ENCODE measurements at regions not wholly inside any gene's neighbourhood (a gene's known extent, or its start where the extent isn't known, plus 50 kb on each side); places are given as distances from the start of the nearest gene placed in this dataset.
A peak's percentile ranks its signal among the peaks of the same experiment; 100 is the strongest.

- Mint-ChIP-seq H3K27ac (peak overlapping the region; percentile 90), H3K4me1 (ENCODE audit: low read depth) (peaks cover 18% of the 10 kb centered on the region), H3K27me3 (peaks cover 9% of the 10 kb centered on the region), H3K36me3 (ENCODE audit: low read depth) (no peaks in the 10 kb centered on the region), H3K4me3 (peak overlapping the region; percentile 57), H3K9me3 (peaks cover 5% of the 10 kb centered on the region)
Observed at GRCh38 chr1:186571771-186572170, 108.5 kb downstream of the PTGS2 start.

DNA sequence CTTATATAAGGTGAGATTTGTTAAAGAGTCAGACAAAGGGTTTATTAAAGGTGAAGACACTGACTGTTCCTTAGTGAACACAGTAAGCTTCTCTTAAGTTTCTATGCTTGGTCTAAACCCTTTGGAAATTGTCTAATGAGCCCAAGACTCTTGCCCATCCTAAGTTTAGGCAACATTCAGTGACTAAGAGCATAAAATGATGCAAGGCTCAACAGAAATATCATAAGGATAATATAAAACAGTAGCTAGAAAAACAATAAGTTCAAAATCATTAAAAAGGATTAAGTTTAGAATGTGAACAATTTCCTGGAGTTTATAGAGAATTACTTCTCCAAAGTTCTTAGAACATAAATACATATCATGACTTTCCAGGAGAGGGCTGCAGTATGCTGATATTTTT, 108.9 kb upstream of the PDC start:
- Mint-ChIP-seq H3K4me1 (ENCODE audit: low read depth) (peaks cover 18% of the 10 kb centered on the region), H3K4me3 (no peak overlapping the region), H3K27ac (no peak overlapping the region), H3K27me3 (peaks cover 3% of the 10 kb centered on the region), H3K9me3 (peaks cover 5% of the 10 kb centered on the region), H3K36me3 (ENCODE audit: low read depth) (no peaks in the 10 kb centered on the region)

DNA sequence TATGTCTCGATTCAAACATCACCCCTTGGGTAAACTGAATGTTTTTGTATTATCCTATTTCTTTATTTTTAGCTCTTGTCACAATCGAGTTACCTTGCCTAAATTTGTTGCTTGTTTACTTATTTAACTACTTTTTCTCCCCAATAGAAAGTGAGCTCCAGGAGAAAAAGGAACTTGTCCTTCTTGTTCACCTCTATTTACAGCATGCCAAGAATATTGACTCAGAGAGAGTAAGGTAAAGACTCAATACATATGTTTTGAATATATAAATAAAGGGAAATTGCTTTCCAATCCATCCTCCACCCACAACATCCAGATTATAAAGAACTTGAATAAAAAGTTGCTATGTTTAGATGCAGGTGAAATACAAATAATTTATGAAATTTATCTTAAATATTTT, 107.3 kb upstream of the PDC start:
- Mint-ChIP-seq H3K9me3 (peaks cover 5% of the 10 kb centered on the region), H3K27ac (no peak overlapping the region), H3K4me3 (no peak overlapping the region), H3K36me3 (ENCODE audit: low read depth) (no peaks in the 10 kb centered on the region), H3K27me3 (peaks cover 3% of the 10 kb centered on the region), H3K4me1 (ENCODE audit: low read depth) (peaks cover 18% of the 10 kb centered on the region)

DNA sequence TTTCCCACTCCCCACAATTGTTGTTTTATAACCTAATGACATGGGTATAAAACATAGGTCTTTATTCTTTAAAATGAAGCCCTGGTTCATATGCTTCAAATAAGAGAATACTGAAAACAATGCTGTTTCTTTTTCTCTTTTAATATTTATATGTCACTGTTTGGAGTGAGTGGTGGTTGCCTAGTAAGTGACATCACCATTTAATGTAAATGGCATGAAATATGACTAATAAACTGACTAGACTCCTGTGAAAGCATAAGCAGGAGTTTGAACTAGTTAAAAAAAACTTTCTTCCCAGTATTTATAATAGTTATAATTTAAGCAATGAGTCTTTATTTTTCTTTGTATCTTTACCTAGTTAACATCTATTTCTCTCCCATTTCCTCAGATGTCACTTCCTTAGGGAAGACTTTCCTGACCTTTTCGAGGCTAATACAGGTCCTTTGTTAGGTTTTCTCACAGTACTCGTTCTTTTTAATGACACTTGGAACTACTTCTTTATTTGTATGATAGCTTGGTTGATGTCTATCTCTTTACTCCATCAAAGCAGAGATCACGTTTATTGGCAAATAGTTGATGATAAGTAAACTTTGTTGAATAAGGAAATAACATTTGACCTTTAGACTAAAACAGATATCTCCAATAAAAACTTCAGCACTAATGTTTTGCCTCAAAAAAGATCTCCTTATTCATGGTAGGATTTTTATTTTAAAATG, 105.4 kb upstream of the PDC start:
- H3K27ac Mint-ChIP-seq: no peak overlapping the region
- H3K36me3 Mint-ChIP-seq (ENCODE audit: low read depth): no peaks in the 10 kb centered on the region
- H3K4me1 Mint-ChIP-seq (ENCODE audit: low read depth): peaks cover 3% of the 10 kb centered on the region
- no peaks in the 10 kb centered on the region for H3K9me3 Mint-ChIP-seq
- H3K4me3 Mint-ChIP-seq: no peak overlapping the region
- H3K27me3 Mint-ChIP-seq: no peaks in the 10 kb centered on the region

DNA sequence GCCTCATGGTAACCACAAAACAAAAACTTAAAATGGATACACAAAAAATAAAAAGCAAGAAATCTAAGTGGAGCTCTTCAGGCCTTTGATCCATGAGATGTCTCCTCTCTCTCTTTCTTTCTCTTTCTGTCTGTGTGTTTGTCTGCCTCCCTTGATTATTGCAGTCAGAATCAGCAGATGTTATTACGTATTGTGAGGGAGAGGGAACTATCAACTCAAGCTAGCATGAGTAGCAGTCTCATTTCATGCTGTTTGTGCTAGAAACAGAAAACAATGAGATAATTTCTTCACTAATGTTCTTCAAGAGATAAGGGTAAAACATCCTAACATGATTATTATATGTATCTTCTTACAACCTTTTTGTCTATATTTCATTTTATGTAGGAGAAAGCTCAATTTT, 103.7 kb upstream of the PDC start:
- Mint-ChIP-seq H3K27ac (no peak overlapping the region), H3K4me3 (no peak overlapping the region), H3K4me1 (ENCODE audit: low read depth) (no peaks in the 10 kb centered on the region), H3K9me3 (no peaks in the 10 kb centered on the region), H3K27me3 (no peaks in the 10 kb centered on the region), H3K36me3 (ENCODE audit: low read depth) (no peaks in the 10 kb centered on the region)

DNA sequence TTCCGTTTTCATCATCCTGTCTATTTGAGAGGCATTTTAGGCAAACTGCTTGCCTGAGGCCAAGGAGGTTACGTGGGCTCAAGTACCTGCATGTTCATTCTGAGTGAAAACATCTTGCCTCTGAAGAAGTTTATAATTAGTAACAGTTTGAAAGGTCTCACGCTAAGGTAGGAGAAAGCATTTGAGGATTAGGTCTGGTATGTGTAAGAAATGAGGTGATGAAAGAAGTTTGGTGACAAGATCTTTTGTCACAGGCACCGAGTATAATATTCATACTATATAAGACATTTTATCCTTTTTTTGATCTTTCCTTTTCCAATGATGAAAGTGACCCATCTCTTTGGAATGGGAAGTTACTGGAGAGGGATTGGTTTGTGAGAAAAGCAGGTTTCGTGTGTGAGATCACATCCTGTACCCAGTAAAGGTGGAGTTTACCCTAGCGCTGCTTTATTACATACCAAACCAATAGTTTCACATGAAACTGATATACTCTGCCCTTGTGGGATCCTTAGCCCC, 98.7 kb upstream of the PDC start:
- Mint-ChIP-seq H3K36me3 (ENCODE audit: low read depth) (no peaks in the 10 kb centered on the region), H3K9me3 (no peaks in the 10 kb centered on the region), H3K4me3 (no peak overlapping the region), H3K27ac (no peak overlapping the region), H3K4me1 (ENCODE audit: low read depth) (no peaks in the 10 kb centered on the region), H3K27me3 (peaks cover 6% of the 10 kb centered on the region)

- Mint-ChIP-seq H3K9me3 (peaks cover 2% of the 10 kb centered on the region), H3K36me3 (ENCODE audit: low read depth) (no peaks in the 10 kb centered on the region), H3K27me3 (peaks cover 6% of the 10 kb centered on the region), H3K27ac (no peak overlapping the region), H3K4me1 (ENCODE audit: low read depth) (no peaks in the 10 kb centered on the region), H3K4me3 (no peak overlapping the region)
Observed at GRCh38 chr1:186557147-186557777, 96.3 kb upstream of the PDC start.

DNA sequence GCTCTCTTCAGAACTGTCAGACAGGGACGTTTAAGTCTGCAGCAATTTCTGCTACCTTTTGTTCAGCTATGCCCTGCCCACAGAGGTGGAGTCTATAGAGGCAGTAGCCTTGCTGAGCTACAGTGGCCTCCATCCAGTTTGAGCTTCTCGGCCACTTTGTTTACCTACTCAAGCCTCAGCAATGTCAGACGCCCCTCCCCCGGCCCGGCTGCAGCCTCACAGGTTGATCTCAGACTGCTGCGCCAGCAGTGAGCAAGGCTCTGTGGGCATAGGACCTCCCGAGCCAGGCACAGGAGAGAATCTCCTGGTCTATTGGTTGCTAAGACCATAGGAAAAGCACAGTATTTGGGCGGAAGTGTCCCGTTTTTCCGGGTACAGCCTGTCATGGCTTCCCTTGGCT, 89.9 kb upstream of the PDC start:
- Mint-ChIP-seq H3K4me3 (no peak overlapping the region), H3K9me3 (peaks cover 25% of the 10 kb centered on the region), H3K36me3 (ENCODE audit: low read depth) (peaks cover 4% of the 10 kb centered on the region)

GRCh38 chr1:186541003-186541402, 80.1 kb upstream of the PDC start:
- Mint-ChIP-seq H3K36me3 (ENCODE audit: low read depth) (no peaks in the 10 kb centered on the region), H3K4me3 (no peak overlapping the region), H3K9me3 (peaks cover 19% of the 10 kb centered on the region), H3K27ac (no peak overlapping the region), H3K27me3 (no peaks in the 10 kb centered on the region), H3K4me1 (ENCODE audit: low read depth) (no peaks in the 10 kb centered on the region)

More for the DNA sequence above, 89.9 kb upstream of the PDC start:
- no peaks in the 10 kb centered on the region for H3K4me1 Mint-ChIP-seq (ENCODE audit: low read depth)
- H3K27ac Mint-ChIP-seq: no peak overlapping the region
- no peaks in the 10 kb centered on the region for H3K27me3 Mint-ChIP-seq

DNA sequence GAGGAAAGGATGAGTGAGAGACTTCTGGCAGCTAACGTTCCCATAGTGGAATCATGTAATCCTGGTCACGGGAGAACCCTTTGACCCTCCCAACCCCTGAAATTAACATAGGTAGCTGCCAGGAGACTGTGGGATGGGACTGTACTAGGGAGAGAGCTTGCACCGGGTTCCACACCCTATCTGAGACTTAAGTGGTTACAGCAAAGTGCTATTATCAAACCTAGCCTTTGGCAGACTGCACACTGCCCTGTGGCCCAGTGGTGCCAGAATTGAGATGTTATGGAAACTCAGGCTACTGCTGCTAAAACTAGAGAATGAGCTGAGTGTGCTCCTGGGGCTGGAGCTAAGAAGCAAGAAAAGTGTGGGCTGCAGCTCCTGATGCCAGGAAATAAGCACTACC, 79.6 kb upstream of the PDC start:
- no peak overlapping the region for H3K27ac Mint-ChIP-seq
- no peaks in the 10 kb centered on the region for H3K27me3 Mint-ChIP-seq
- H3K9me3 Mint-ChIP-seq: peaks cover 19% of the 10 kb centered on the region
- H3K36me3 Mint-ChIP-seq (ENCODE audit: low read depth): no peaks in the 10 kb centered on the region
- H3K4me1 Mint-ChIP-seq (ENCODE audit: low read depth): no peaks in the 10 kb centered on the region
- no peak overlapping the region for H3K4me3 Mint-ChIP-seq

GRCh38 chr1:186536273-186536890, 75.5 kb upstream of the PDC start:
- Mint-ChIP-seq H3K9me3 (peaks cover 10% of the 10 kb centered on the region), H3K4me1 (ENCODE audit: low read depth) (no peaks in the 10 kb centered on the region), H3K4me3 (no peak overlapping the region), H3K27me3 (no peaks in the 10 kb centered on the region), H3K27ac (no peak overlapping the region), H3K36me3 (ENCODE audit: low read depth) (no peaks in the 10 kb centered on the region)

DNA sequence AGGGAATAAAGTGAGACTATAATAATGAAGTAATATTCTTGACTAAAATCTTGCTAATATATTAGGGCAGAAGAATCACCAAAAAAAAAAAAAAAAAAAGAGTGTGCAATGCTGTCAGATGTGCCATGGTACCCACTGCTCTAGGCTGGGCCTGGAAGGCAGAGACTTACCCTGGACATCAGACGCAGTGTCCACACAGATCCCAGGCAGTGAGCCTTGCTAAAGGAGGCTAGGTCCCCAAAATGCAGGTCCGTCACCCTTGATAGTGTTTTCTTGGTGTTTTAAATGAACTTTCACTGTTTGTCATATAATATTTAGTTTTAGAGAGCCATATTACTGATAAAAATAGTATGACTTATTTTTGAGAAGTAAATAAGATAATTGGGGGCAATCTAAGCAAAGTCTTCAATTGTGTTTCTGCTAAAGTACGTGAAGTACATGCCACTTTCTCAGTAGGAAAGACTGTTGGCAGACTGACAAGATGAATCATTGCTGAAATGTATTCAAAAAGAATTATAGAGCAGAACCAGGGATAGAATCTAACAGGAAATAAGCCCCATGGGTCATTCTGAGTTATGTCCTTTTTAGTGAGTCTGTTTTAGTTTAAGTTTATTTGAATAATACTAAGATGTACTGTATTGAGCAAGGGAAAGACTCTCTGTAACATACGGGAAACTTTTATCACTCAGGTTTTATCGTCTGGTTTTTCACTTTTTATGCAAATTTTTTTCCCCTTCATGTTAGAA, 74.6 kb upstream of the PDC start:
- H3K36me3 Mint-ChIP-seq (ENCODE audit: low read depth): no peaks in the 10 kb centered on the region
- H3K4me1 Mint-ChIP-seq (ENCODE audit: low read depth): no peaks in the 10 kb centered on the region
- no peak overlapping the region for H3K27ac Mint-ChIP-seq
- H3K4me3 Mint-ChIP-seq: no peak overlapping the region
- H3K27me3 Mint-ChIP-seq: no peaks in the 10 kb centered on the region
- peaks cover 8% of the 10 kb centered on the region for H3K9me3 Mint-ChIP-seq

DNA sequence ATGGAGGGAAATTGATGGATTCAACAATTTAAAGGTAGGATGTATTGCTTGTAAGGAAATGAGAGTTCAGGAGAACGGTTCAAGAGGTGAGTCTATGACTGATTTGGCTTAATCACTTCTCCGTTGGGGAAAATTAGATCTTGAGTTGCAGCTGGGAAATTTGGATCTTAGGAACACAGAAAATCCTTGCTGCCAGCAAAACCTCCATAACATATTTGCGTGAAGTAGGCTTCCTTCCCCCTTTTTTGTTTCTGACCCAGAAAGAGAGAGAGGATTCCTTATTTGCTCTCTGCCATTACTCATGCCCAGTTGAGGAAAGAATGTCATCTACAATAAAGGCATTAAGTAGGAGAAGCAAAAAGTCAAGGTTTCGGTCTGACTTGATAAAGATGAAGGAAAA, 73.5 kb upstream of the PDC start:
- no peaks in the 10 kb centered on the region for H3K4me1 Mint-ChIP-seq (ENCODE audit: low read depth)
- H3K27me3 Mint-ChIP-seq: no peaks in the 10 kb centered on the region
- no peak overlapping the region for H3K4me3 Mint-ChIP-seq
- H3K27ac Mint-ChIP-seq: no peak overlapping the region
- H3K36me3 Mint-ChIP-seq (ENCODE audit: low read depth): no peaks in the 10 kb centered on the region
- peaks cover 2% of the 10 kb centered on the region for H3K9me3 Mint-ChIP-seq

DNA sequence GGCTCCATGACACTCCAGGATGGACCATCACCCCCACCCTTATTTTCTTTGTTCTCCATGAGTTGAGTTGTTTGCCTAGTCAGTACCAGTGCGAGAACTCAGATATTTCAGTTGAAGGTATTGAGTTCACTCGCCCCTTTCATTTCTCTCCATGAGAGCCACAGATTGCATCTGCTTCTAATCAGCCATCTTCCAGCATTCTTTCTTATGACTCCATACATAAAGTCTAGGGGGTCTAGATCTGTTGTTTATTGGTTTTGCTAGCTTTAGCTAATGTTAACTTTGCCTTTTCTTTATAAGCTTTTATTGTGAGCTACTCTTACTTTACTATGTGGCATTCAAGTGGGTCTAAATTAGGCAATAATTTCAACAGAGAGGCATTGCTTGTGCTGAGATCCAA, 71.6 kb upstream of the PDC start:
- no peaks in the 10 kb centered on the region for H3K4me1 Mint-ChIP-seq (ENCODE audit: low read depth)
- H3K27ac Mint-ChIP-seq: no peak overlapping the region
- no peak overlapping the region for H3K4me3 Mint-ChIP-seq
- no peaks in the 10 kb centered on the region for H3K36me3 Mint-ChIP-seq (ENCODE audit: low read depth)
- peaks cover 7% of the 10 kb centered on the region for H3K9me3 Mint-ChIP-seq
- no peaks in the 10 kb centered on the region for H3K27me3 Mint-ChIP-seq
